Skeletal muscle tissue (tissue), 3 donors: ENCODE measurements at regions not wholly inside any gene's neighbourhood (a gene's known extent, or its start where the extent isn't known, plus 50 kb on each side); places are given as distances from the start of the nearest gene placed in this dataset.

Source experiments
- H3K27ac ChIP-seq: one replicate; pipeline ENCODE4 v1.7.0; 2013; ENCODE audit warnings: mild to moderate bottlenecking, low read depth, low read length, inconsistent platforms
- H3K27me3 ChIP-seq, 3 donors: one replicate each; pipeline ENCODE4 v1.7.0; 2013; ENCODE audit warnings: low read length in 3 of 3; ENCODE audit not compliant: control insufficient read depth in 3 of 3, insufficient read depth in 3 of 3
- H3K36me3 ChIP-seq, 3 donors: one replicate each; pipeline ENCODE4 v1.7.0; 2013; ENCODE audit warnings: low read length in 3 of 3; ENCODE audit not compliant: control insufficient read depth in 3 of 3, insufficient read depth in 3 of 3
- H3K4me1 ChIP-seq, 3 donors: one replicate each; pipeline ENCODE4 v1.7.0; 2013; ENCODE audit warnings: low read length in 3 of 3, mild to moderate bottlenecking in 3 of 3; ENCODE audit not compliant: control insufficient read depth in 3 of 3, insufficient read depth in 3 of 3
- H3K4me3 ChIP-seq, 3 donors: one replicate each; pipeline ENCODE4 v1.7.0; 2013; ENCODE audit warnings: low read length in 3 of 3
- H3K9ac ChIP-seq, 3 donors: one replicate each; pipeline ENCODE4 v1.7.0; 2013; ENCODE audit warnings: low read length in 3 of 3, mild to moderate bottlenecking in 3 of 3, moderate library complexity in 2 of 3, low read depth in 1 of 3
- H3K9me3 ChIP-seq, 3 donors: one replicate each; pipeline ENCODE4 v1.7.0; 2013; ENCODE audit warnings: low read length in 3 of 3; ENCODE audit not compliant: control insufficient read depth in 3 of 3
- donor health status: Osteomylitis.

GRCh38 chr16:82242201-82242600 lies 72.2 kb upstream of the MPHOSPH6 start:
- H3K27ac ChIP-seq: no peak overlapping the region
- H3K27me3 ChIP-seq: peaks cover 0 to 5% (median 0%) of the 10 kb centered on the region in 3 donors
- no peaks in the 10 kb centered on the region for H3K4me1 ChIP-seq
- H3K9me3 ChIP-seq: peaks cover 0 to 3% (median 2%) of the 10 kb centered on the region in 3 donors
- no peak overlapping the region for H3K4me3 ChIP-seq
- H3K36me3 ChIP-seq: no peaks in the 10 kb centered on the region
- H3K9ac ChIP-seq: no peak overlapping the region

GRCh38 chr16:82241469-82242052 lies 71.5 kb upstream of the MPHOSPH6 start:
- peaks cover 0 to 5% (median 0%) of the 10 kb centered on the region in 3 donors for H3K27me3 ChIP-seq
- H3K27ac ChIP-seq: no peak overlapping the region
- H3K36me3 ChIP-seq: no peaks in the 10 kb centered on the region
- no peaks in the 10 kb centered on the region for H3K4me1 ChIP-seq
- H3K4me3 ChIP-seq: no peak overlapping the region
- H3K9me3 ChIP-seq: peaks cover 0 to 3% (median 2%) of the 10 kb centered on the region in 3 donors
- H3K9ac ChIP-seq: no peak overlapping the region

GRCh38 chr16:82240111-82240510 lies 70.1 kb upstream of the MPHOSPH6 start:
- Histone ChIP-seq H3K4me3 (no peak overlapping the region), H3K27me3 (peaks cover 0 to 5% (median 0%) of the 10 kb centered on the region in 3 donors)

GRCh38 chr16:82236875-82237274 lies 66.9 kb upstream of the MPHOSPH6 start:
- Histone ChIP-seq H3K27me3 (peaks cover 0 to 5% (median 0%) of the 10 kb centered on the region in 3 donors), H3K36me3 (no peaks in the 10 kb centered on the region), H3K9me3 (no peaks in the 10 kb centered on the region), H3K9ac (no peak overlapping the region), H3K4me3 (no peak overlapping the region), H3K27ac (no peak overlapping the region), H3K4me1 (no peaks in the 10 kb centered on the region)

More at GRCh38 chr16:82240111-82240510, 70.1 kb upstream of the MPHOSPH6 start:
- Histone ChIP-seq H3K4me1 (no peaks in the 10 kb centered on the region), H3K9me3 (peaks cover 0 to 3% (median 2%) of the 10 kb centered on the region in 3 donors), H3K36me3 (no peaks in the 10 kb centered on the region), H3K27ac (no peak overlapping the region), H3K9ac (no peak overlapping the region)

GRCh38 chr16:82236415-82236814 lies 66.4 kb upstream of the MPHOSPH6 start:
- Histone ChIP-seq H3K4me3 (no peak overlapping the region), H3K36me3 (no peaks in the 10 kb centered on the region), H3K9me3 (no peaks in the 10 kb centered on the region), H3K9ac (no peak overlapping the region), H3K4me1 (no peaks in the 10 kb centered on the region), H3K27me3 (peaks cover 0 to 5% (median 0%) of the 10 kb centered on the region in 3 donors), H3K27ac (no peak overlapping the region)

GRCh38 chr16:82232806-82233205 lies 62.8 kb upstream of the MPHOSPH6 start:
- H3K36me3 ChIP-seq: no peaks in the 10 kb centered on the region
- no peak overlapping the region for H3K9ac ChIP-seq
- H3K4me1 ChIP-seq: no peaks in the 10 kb centered on the region
- H3K9me3 ChIP-seq: no peaks in the 10 kb centered on the region
- no peaks in the 10 kb centered on the region for H3K27me3 ChIP-seq
- H3K4me3 ChIP-seq: no peak overlapping the region
- H3K27ac ChIP-seq: no peak overlapping the region

GRCh38 chr16:82231008-82231787 lies 61.2 kb upstream of the MPHOSPH6 start:
- no peaks in the 10 kb centered on the region for H3K4me1 ChIP-seq
- H3K27ac ChIP-seq: no peak overlapping the region
- no peaks in the 10 kb centered on the region for H3K36me3 ChIP-seq
- no peaks in the 10 kb centered on the region for H3K9me3 ChIP-seq
- no peak overlapping the region for H3K9ac ChIP-seq
- H3K27me3 ChIP-seq: peaks cover 0 to 4% (median 3%) of the 10 kb centered on the region in 3 donors
- no peak overlapping the region for H3K4me3 ChIP-seq

GRCh38 chr16:82229800-82230619 lies 60.0 kb upstream of the MPHOSPH6 start:
- no peak overlapping the region for H3K9ac ChIP-seq
- no peak overlapping the region for H3K27ac ChIP-seq
- H3K4me3 ChIP-seq: no peak overlapping the region
- H3K27me3 ChIP-seq: peaks cover 0 to 4% (median 3%) of the 10 kb centered on the region in 3 donors
- H3K9me3 ChIP-seq: no peaks in the 10 kb centered on the region
- H3K4me1 ChIP-seq: no peaks in the 10 kb centered on the region
- H3K36me3 ChIP-seq: no peaks in the 10 kb centered on the region

- peaks cover 0 to 4% (median 3%) of the 10 kb centered on the region in 3 donors for H3K27me3 ChIP-seq
- H3K36me3 ChIP-seq: no peaks in the 10 kb centered on the region
- H3K4me3 ChIP-seq: no peak overlapping the region
- H3K27ac ChIP-seq: no peak overlapping the region
- no peaks in the 10 kb centered on the region for H3K9me3 ChIP-seq
- H3K9ac ChIP-seq: no peak overlapping the region
- no peaks in the 10 kb centered on the region for H3K4me1 ChIP-seq
These were observed 56.3 kb upstream of the MPHOSPH6 start for GRCh38 chr16:82226327-82226726.
